ENCODE measurements at regions not wholly inside any gene's neighbourhood (a gene's known extent, or its start where the extent isn't known, plus 50 kb on each side); places are given as distances from the start of the nearest gene placed in this dataset.

DNA sequence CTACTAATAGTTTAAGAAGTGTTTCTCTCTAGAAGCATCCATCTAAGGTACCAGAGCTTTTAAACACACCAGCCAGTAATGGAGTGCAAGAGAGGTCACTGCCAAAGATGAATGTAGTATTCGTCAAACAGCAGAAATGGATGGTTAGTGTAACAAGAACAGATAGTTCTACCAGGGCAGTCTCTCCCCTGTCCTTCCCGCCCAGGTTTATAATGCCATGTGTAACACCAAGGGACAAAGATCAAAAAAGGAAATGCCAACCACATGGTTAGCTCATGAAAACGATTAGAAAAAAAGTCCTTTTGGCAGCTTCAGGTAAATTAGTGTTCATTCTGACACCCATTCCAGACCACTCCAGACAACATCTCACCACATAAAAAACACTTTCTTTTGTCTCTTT is 100.9 kb downstream of the RPS29 start:
- no peak overlapping the region for H3K4me3 ChIP-seq
- no peaks in the 10 kb centered on the region for H3K9me3 ChIP-seq
- no peak overlapping the region for H3K27ac ChIP-seq
- intact Hi-C loops (cut with DNase I; ENCODE audit: low total_unique reads) = no loop called here
- DNase-seq = no peak
- H3K27me3 ChIP-seq = no peaks in the 10 kb centered on the region
- no peaks in the 10 kb centered on the region for H3K36me3 ChIP-seq
- TF ChIP-seq POLR2A (IDR thresholded peaks at IDR 0.05) (no peak), CTCF (IDR thresholded peaks at IDR 0.05) (no peak)
- no peaks in the 10 kb centered on the region for H3K4me1 ChIP-seq

GRCh38 chr14:49484180-49484579 is 102.0 kb downstream of the RPS29 start:
- intact Hi-C loops (cut with DNase I; ENCODE audit: low total_unique reads) = no loop called here

DNA sequence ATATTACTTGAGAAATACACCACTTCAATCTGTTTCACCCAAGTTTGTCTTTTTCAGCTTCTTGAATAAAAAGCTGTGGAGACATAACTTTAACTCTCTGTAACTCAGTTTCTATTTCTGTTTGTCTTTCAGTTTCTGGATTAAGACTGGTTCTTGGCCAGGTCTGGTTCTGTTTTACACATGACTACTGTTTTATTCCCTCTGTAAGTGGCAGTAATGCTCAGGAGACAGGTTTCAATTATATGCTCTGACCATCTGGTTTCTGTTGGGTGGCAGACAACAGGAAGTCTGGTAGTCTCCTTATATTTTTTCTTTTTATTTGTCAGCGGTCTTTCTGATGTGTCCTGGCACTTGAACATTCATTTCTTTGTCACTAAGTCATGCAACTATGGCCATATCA is 102.9 kb downstream of the RPS29 start:
- H3K4me3 ChIP-seq = no peak overlapping the region
- H3K36me3 ChIP-seq = no peaks in the 10 kb centered on the region
- DNase-seq = no peak
- TF ChIP-seq CTCF (IDR thresholded peaks at IDR 0.05) = no peak
- TF ChIP-seq POLR2A (IDR thresholded peaks at IDR 0.05) = no peak
- no peaks in the 10 kb centered on the region for H3K27me3 ChIP-seq
- H3K27ac ChIP-seq = no peak overlapping the region
- intact Hi-C loops (cut with DNase I; ENCODE audit: low total_unique reads) = no loop called here
- H3K4me1 ChIP-seq = no peaks in the 10 kb centered on the region
- no peaks in the 10 kb centered on the region for H3K9me3 ChIP-seq

More at GRCh38 chr14:49484180-49484579, 102.0 kb downstream of the RPS29 start:
- no peaks in the 10 kb centered on the region for H3K4me1 ChIP-seq
- H3K27me3 ChIP-seq = no peaks in the 10 kb centered on the region
- no peaks in the 10 kb centered on the region for H3K9me3 ChIP-seq
- H3K27ac ChIP-seq = no peak overlapping the region
- no peaks in the 10 kb centered on the region for H3K36me3 ChIP-seq
- no peak for DNase-seq
- no peak overlapping the region for H3K4me3 ChIP-seq
- TF ChIP-seq POLR2A (IDR thresholded peaks at IDR 0.05) (no peak), CTCF (IDR thresholded peaks at IDR 0.05) (no peak)

GRCh38 chr14:49480979-49481498 is 105.1 kb downstream of the RPS29 start:
- H3K27me3 ChIP-seq = no peaks in the 10 kb centered on the region
- no peaks in the 10 kb centered on the region for H3K36me3 ChIP-seq
- H3K4me3 ChIP-seq = no peak overlapping the region
- intact Hi-C loops (cut with DNase I; ENCODE audit: low total_unique reads) = no loop called here
- TF ChIP-seq CTCF (IDR thresholded peaks at IDR 0.05) (no peak), POLR2A (IDR thresholded peaks at IDR 0.05) (no peak)
- no peak for DNase-seq
- no peaks in the 10 kb centered on the region for H3K9me3 ChIP-seq
- H3K4me1 ChIP-seq = no peaks in the 10 kb centered on the region
- no peak overlapping the region for H3K27ac ChIP-seq

DNA sequence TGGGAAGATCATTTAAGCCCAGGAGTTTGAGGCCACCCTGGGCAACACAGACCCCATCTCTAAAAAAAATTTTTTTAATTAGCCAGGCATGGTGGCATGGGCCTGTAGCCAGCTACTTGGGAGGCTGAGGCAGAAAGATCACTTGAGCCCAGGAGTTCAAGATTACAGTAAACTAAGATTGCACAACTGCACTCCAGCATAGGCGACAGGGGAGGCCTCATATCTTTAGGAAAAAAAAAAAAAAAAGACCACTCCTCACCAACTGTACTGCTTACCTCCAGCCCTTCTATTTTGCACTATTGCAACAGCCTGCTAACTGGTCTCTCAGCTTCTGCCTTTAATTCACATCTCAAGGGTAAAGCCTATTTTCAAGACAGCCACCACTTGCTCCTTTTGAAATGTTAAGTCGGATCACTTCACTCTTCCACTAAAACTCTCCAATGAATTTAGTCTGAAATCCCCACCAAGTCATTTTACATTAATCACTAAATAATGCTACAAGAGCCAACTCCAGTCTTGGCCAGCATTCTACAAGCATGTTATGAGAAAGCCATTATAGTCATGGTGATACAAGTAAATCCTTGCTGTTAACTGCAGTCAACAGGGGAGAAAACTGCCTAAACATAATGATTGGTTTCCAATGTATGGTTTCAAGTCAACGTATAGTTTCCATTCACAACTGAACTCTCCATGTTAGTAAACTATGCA is 106.0 kb downstream of the RPS29 start:
- Histone ChIP-seq H3K27ac (no peak overlapping the region), H3K4me1 (no peaks in the 10 kb centered on the region), H3K36me3 (no peaks in the 10 kb centered on the region), H3K4me3 (no peak overlapping the region), H3K27me3 (no peaks in the 10 kb centered on the region), H3K9me3 (no peaks in the 10 kb centered on the region)
- TF ChIP-seq POLR2A (IDR thresholded peaks at IDR 0.05) = no peak
- TF ChIP-seq CTCF (IDR thresholded peaks at IDR 0.05) = no peak
- no peak for DNase-seq
- intact Hi-C loops (cut with DNase I; ENCODE audit: low total_unique reads) = no loop called here

Measured in uterus (tissue), 3 donors.